ENCODE measurements at regions not wholly inside any gene's neighbourhood (a gene's known extent, or its start where the extent isn't known, plus 50 kb on each side); places are given as distances from the start of the nearest gene placed in this dataset.

- Histone ChIP-seq H3K27me3 (ENCODE audit: control insufficient read depth, insufficient read depth, low read length) (no peaks in the 10 kb centered on the region), H3K9me3 (ENCODE audit: control insufficient read depth, insufficient read depth, low read depth, low read length) (no peaks in the 10 kb centered on the region), H3K27ac (ENCODE audit: low read length) (no peak overlapping the region), H3K4me1 (ENCODE audit: control insufficient read depth, insufficient read depth, low read length) (no peaks in the 10 kb centered on the region), H3K4me3 (ENCODE audit: low read depth in 2 of 2, low read length in 2 of 2) (no peak overlapping the region), H3K36me3 (ENCODE audit: control insufficient read depth, insufficient read depth, low read length) (no peaks in the 10 kb centered on the region; the same call in 1 of the 2 replicates)
- ChIA-PET POLR2A (no interaction called here), CTCF (no interaction called here)
- DNase-seq (ENCODE audit: low read depth, low spot score) (no peak), ATAC-seq (no peak)
- TF ChIP-seq SIN3A (IDR thresholded peaks at IDR 0.05; ENCODE audit: borderline replicate concordance, insufficient read depth, low read depth, low read length) = no peak
- TF ChIP-seq CTCF (IDR thresholded peaks at IDR 0.05) = no peak
- TF ChIP-seq POLR2AphosphoS5 (IDR thresholded peaks at IDR 0.05; ENCODE audit: low read depth, low read length) = no peak
- no peak for TF ChIP-seq TCF7L2 (IDR thresholded peaks at IDR 0.05; ENCODE audit: low read depth, low read length)
- TF ChIP-seq, protein P1, sequence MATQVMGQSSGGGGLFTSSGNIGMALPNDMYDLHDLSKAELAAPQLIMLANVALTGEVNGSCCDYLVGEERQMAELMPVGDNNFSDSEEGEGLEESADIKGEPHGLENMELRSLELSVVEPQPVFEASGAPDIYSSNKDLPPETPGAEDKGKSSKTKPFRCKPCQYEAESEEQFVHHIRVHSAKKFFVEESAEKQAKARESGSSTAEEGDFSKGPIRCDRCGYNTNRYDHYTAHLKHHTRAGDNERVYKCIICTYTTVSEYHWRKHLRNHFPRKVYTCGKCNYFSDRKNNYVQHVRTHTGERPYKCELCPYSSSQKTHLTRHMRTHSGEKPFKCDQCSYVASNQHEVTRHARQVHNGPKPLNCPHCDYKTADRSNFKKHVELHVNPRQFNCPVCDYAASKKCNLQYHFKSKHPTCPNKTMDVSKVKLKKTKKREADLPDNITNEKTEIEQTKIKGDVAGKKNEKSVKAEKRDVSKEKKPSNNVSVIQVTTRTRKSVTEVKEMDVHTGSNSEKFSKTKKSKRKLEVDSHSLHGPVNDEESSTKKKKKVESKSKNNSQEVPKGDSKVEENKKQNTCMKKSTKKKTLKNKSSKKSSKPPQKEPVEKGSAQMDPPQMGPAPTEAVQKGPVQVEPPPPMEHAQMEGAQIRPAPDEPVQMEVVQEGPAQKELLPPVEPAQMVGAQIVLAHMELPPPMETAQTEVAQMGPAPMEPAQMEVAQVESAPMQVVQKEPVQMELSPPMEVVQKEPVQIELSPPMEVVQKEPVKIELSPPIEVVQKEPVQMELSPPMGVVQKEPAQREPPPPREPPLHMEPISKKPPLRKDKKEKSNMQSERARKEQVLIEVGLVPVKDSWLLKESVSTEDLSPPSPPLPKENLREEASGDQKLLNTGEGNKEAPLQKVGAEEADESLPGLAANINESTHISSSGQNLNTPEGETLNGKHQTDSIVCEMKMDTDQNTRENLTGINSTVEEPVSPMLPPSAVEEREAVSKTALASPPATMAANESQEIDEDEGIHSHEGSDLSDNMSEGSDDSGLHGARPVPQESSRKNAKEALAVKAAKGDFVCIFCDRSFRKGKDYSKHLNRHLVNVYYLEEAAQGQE (IDR thresholded peaks at IDR 0.05; ENCODE audit: insufficient read depth in 1 of 2, low read depth in 2 of 2, low read length in 1 of 2) = no peak
- in situ Hi-C loops (cut with HindIII; ENCODE audit: low pct_unique_long_range_greater_than_20kb, low sequenced_read_pairs) = no loop called here
- no TSS peak for BruUV-seq (replicated peaks)
- intact Hi-C loops (cut with micrococcal nuclease; ENCODE audit: unreplicated experiment) = no loop called here
Measured at GRCh38 chr6:104572901-104573300, 286.8 kb downstream of the HACE1 start.

DNA sequence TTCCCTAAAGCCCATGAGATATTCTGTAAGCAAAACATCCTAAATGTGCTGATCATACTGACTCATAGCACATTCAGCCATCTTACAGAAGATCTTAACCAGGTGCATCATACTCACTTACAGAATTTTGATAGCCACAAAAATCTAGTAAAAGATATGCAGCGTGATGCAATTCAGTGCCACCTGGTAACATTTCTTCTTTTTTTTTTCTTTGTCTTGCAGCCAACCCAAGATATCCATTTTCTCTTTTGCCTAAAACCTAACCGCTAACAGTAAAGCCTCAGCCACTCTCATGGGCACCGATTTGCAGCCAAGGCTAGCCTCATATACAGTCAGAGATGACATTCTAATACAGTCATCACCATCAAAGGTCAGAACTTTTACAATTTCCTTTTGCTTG is 293.3 kb downstream of the HACE1 start:
- H3K36me3 ChIP-seq (ENCODE audit: control insufficient read depth, insufficient read depth, low read length) = no peaks in the 10 kb centered on the region
- H3K27me3 ChIP-seq (ENCODE audit: control insufficient read depth, insufficient read depth, low read length) = no peaks in the 10 kb centered on the region
- intact Hi-C loops (cut with micrococcal nuclease; ENCODE audit: unreplicated experiment) = no loop called here
- ATAC-seq (no peak), DNase-seq (ENCODE audit: low read depth, low spot score) (no peak)
- no TSS peak for BruUV-seq (replicated peaks)
- POLR2A ChIA-PET = no interaction called here
- H3K4me1 ChIP-seq (ENCODE audit: control insufficient read depth, insufficient read depth, low read length) = no peaks in the 10 kb centered on the region
- H3K4me3 ChIP-seq (ENCODE audit: low read depth in 2 of 2, low read length in 2 of 2) = no peak overlapping the region
- in situ Hi-C loops (cut with HindIII; ENCODE audit: low pct_unique_long_range_greater_than_20kb, low sequenced_read_pairs) = no loop called here
- TF ChIP-seq, protein P1 (IDR thresholded peaks at IDR 0.05; ENCODE audit: insufficient read depth in 1 of 2, low read depth in 2 of 2, low read length in 1 of 2) = no peak
- TF ChIP-seq SIN3A (IDR thresholded peaks at IDR 0.05; ENCODE audit: borderline replicate concordance, insufficient read depth, low read depth, low read length) (no peak), POLR2AphosphoS5 (IDR thresholded peaks at IDR 0.05; ENCODE audit: low read depth, low read length) (no peak), CTCF (IDR thresholded peaks at IDR 0.05) (no peak), TCF7L2 (IDR thresholded peaks at IDR 0.05; ENCODE audit: low read depth, low read length) (no peak)
- CTCF ChIA-PET = no interaction called here
- no peaks in the 10 kb centered on the region for H3K9me3 ChIP-seq (ENCODE audit: control insufficient read depth, insufficient read depth, low read depth, low read length)
- no peak overlapping the region for H3K27ac ChIP-seq (ENCODE audit: low read length)

Measured in Panc1 (cell line).